Gastroesophageal sphincter (tissue), 3 donors: ENCODE measurements at regions not wholly inside any gene's neighbourhood (a gene's known extent, or its start where the extent isn't known, plus 50 kb on each side); places are given as distances from the start of the nearest gene placed in this dataset.

Source experiments
- CTCF ChIP-seq, 4 experiments: fragments of 200-600 bp in 2 of 4; fragments of 450-650 bp in 2 of 4; sonication (generic) in 1 of 4; IDR thresholded peaks; one replicate each; pipeline ENCODE4 v1.5.1; 2017 to 2019; ENCODE audit warnings: antibody characterized with exemption in 4 of 4, mild to moderate bottlenecking in 2 of 4, moderate library complexity in 2 of 4
- EP300 ChIP-seq: sonication (generic); formaldehyde crosslinking; IDR thresholded peaks from one replicate; pipeline ENCODE4 v1.6.1; 2017; ENCODE audit warnings: antibody characterized with exemption, mild to moderate bottlenecking

- TF ChIP-seq CTCF (IDR thresholded peaks at IDR 0.05) = no peak
- TF ChIP-seq EP300 = no peak
Observed at GRCh38 chr4:158459085-158459820, 62.4 kb upstream of the RXFP1 start.
